OCI-LY1 (cell line): ENCODE measurements at regions not wholly inside any gene's neighbourhood (a gene's known extent, or its start where the extent isn't known, plus 50 kb on each side); places are given as distances from the start of the nearest gene placed in this dataset.

Experiments used
- H2AFZ ChIP-seq: fragments of 200-600 bp; sonication (generic), shearing (Covaris generic); 2 replicates; pipeline ENCODE4 v1.6.0; 2014; ENCODE audit warnings: antibody characterized with exemption, mild to moderate bottlenecking, low read length
- H3F3A ChIP-seq: fragments of 200-600 bp; sonication (generic), shearing (Covaris generic); 2 replicates; pipeline ENCODE4 v1.6.0; 2014; ENCODE audit warnings: mild to moderate bottlenecking, antibody characterized with exemption, low read length, moderate library complexity; ENCODE audit not compliant: insufficient read depth
- H3K27ac ChIP-seq: fragments of 200-600 bp; sonication (generic); 2 replicates; pipeline ENCODE4 v1.5.1; 2014; ENCODE audit warnings: low read length, mixed run types, mild to moderate bottlenecking, low read depth; ENCODE audit not compliant: poor library complexity, severe bottlenecking
- H3K27me3 ChIP-seq: fragments of 200-600 bp; sonication (generic); 2 replicates; pipeline ENCODE4 v1.6.0; 2014; ENCODE audit warnings: antibody characterized with exemption, mild to moderate bottlenecking, low read length, moderate library complexity; ENCODE audit not compliant: insufficient read depth
- H3K36me3 ChIP-seq: fragments of 200-600 bp; sonication (generic); 2 replicates; pipeline ENCODE4 v1.6.1; 2014; ENCODE audit warnings: mild to moderate bottlenecking, antibody characterized with exemption, low read length, moderate library complexity, mixed read lengths; ENCODE audit not compliant: insufficient read depth
- H3K4me1 ChIP-seq: fragments of 200-600 bp; sonication (generic); 2 replicates; pipeline ENCODE4 v1.5.1; 2014; ENCODE audit warnings: mild to moderate bottlenecking, low read length, moderate library complexity; ENCODE audit not compliant: insufficient read depth, severe bottlenecking
- H3K4me2 ChIP-seq: fragments of 200-600 bp; sonication (generic), shearing (Covaris generic); 2 replicates; pipeline ENCODE4 v1.6.1; 2014; ENCODE audit warnings: low read length
- H3K4me3 ChIP-seq: fragments of 200-600 bp; sonication (generic); 2 replicates; pipeline ENCODE4 v1.5.1; 2014; ENCODE audit warnings: low read length, low read depth, mild to moderate bottlenecking, mixed read lengths; ENCODE audit not compliant: poor library complexity, severe bottlenecking
- H3K79me2 ChIP-seq: fragments of 200-600 bp; shearing (Covaris generic); 2 replicates; pipeline ENCODE4 v1.6.1; 2016; ENCODE audit warnings: mixed run types, low read length, mixed read lengths; ENCODE audit not compliant: insufficient read depth
- H3K9ac ChIP-seq: fragments of 200-600 bp; sonication (generic), shearing (Covaris generic); 2 replicates; pipeline ENCODE4 v1.6.1; 2014; ENCODE audit warnings: mild to moderate bottlenecking, low read length, mixed read lengths
- H3K9me2 ChIP-seq: fragments of 200-600 bp; sonication (generic), shearing (Covaris generic); 2 replicates; pipeline ENCODE4 v1.6.1; 2014; ENCODE audit warnings: low read depth, mild to moderate bottlenecking, low read length, mixed read lengths
- H3K9me3 ChIP-seq: fragments of 200-600 bp; shearing (Covaris generic); 2 replicates; pipeline ENCODE4 v1.6.1; 2014; ENCODE audit warnings: low read length, mixed read lengths
- H4K20me1 ChIP-seq: fragments of 200-600 bp; sonication (generic), shearing (Covaris generic); 2 replicates; pipeline ENCODE4 v1.6.0; 2016; ENCODE audit warnings: mild to moderate bottlenecking, low read length; ENCODE audit not compliant: insufficient read depth
- CTCF ChIP-seq: fragments of 200-600 bp; sonication (generic), shearing (Covaris generic); IDR thresholded peaks from 2 replicates; pipeline ENCODE4 v1.5.1; 2017; ENCODE audit warnings: mild to moderate bottlenecking, antibody characterized with exemption, low read length, moderate library complexity, mixed read lengths
- EZH2 ChIP-seq: fragments of 200-600 bp; sonication (generic), shearing (Covaris generic); IDR thresholded peaks from 2 replicates; pipeline ENCODE4 v1.8.0; 2017; ENCODE audit warnings: borderline replicate concordance, mixed run types, mild to moderate bottlenecking, antibody characterized with exemption, low read length, moderate library complexity, mixed read lengths

GRCh38 chr13:112260108-112261055 is 115.8 kb upstream of the SPACA7 start:
- no peaks in the 10 kb centered on the region for H3F3A ChIP-seq
- TF ChIP-seq EZH2 (no peak), CTCF (no peak)
- no peak overlapping the region for H3K4me3 ChIP-seq
- H3K27me3 ChIP-seq: peaks cover 5% of the 10 kb centered on the region; the same call in 1 of the 2 replicates
- no peaks in the 10 kb centered on the region for H3K9me2 ChIP-seq
- no peaks in the 10 kb centered on the region for H3K9me3 ChIP-seq
- no peak overlapping the region for H2AFZ ChIP-seq
- no peaks in the 10 kb centered on the region for H3K4me1 ChIP-seq
- no peak overlapping the region for H3K27ac ChIP-seq
- H4K20me1 ChIP-seq: no peaks in the 10 kb centered on the region
- no peak overlapping the region for H3K4me2 ChIP-seq
- no peaks in the 10 kb centered on the region for H3K79me2 ChIP-seq
- no peaks in the 10 kb centered on the region for H3K36me3 ChIP-seq
- no peak overlapping the region for H3K9ac ChIP-seq

- TF ChIP-seq EZH2: no peak
- no peak for TF ChIP-seq CTCF
- Histone ChIP-seq H3K9ac (no peak overlapping the region), H4K20me1 (no peaks in the 10 kb centered on the region), H3K9me3 (no peaks in the 10 kb centered on the region), H3K4me2 (no peak overlapping the region), H3F3A (no peaks in the 10 kb centered on the region), H2AFZ (no peak overlapping the region), H3K9me2 (no peaks in the 10 kb centered on the region), H3K4me3 (no peak overlapping the region), H3K27me3 (no peaks in the 10 kb centered on the region), H3K36me3 (no peaks in the 10 kb centered on the region), H3K27ac (no peak overlapping the region), H3K4me1 (no peaks in the 10 kb centered on the region), H3K79me2 (no peaks in the 10 kb centered on the region)
Measured at GRCh38 chr13:112261924-112262323, 114.2 kb upstream of the SPACA7 start.

- Histone ChIP-seq H3K4me3 (no peak overlapping the region), H3K79me2 (no peaks in the 10 kb centered on the region), H3K36me3 (no peaks in the 10 kb centered on the region), H3K9me2 (no peaks in the 10 kb centered on the region), H3K9ac (no peak overlapping the region), H3F3A (no peaks in the 10 kb centered on the region), H4K20me1 (no peaks in the 10 kb centered on the region), H3K27ac (no peak overlapping the region), H3K27me3 (no peaks in the 10 kb centered on the region), H3K4me1 (no peaks in the 10 kb centered on the region), H3K9me3 (no peaks in the 10 kb centered on the region), H2AFZ (no peak overlapping the region), H3K4me2 (no peak overlapping the region)
- TF ChIP-seq CTCF (no peak), EZH2 (no peak)
Measured at GRCh38 chr13:112263152-112263551, 113.0 kb upstream of the SPACA7 start.
